HEK293T (cell line): ENCODE measurements at regions not wholly inside any gene's neighbourhood (a gene's known extent, or its start where the extent isn't known, plus 50 kb on each side); places are given as distances from the start of the nearest gene placed in this dataset.
A peak's percentile ranks its signal among the peaks of the same experiment; 100 is the strongest.

Experiments
- CTCF ChIA-PET: fragments of 350-600 bp; formaldehyde crosslinking; extraction: SDS; loops from one replicate; lab custom pipeline; 2021; ENCODE audit warnings: antibody characterized with exemption, inconsistent platforms; lab: Yijun Ruan, JAX
- POLR2A ChIA-PET: fragments of 350-600 bp; formaldehyde crosslinking; extraction: SDS; loops from one replicate; lab custom pipeline; 2020; ENCODE audit warnings: antibody characterized with exemption, inconsistent platforms; lab: Yijun Ruan, JAX
- DNase-seq: peaks from one replicate; pipeline ENCODE4 v3.0.0; 2012; ENCODE audit warnings: mixed read lengths; ENCODE audit errors: extremely low spot score
- ARNT ChIP-seq: fragments of 450-650 bp; IDR thresholded peaks from 2 replicates; pipeline ENCODE4 v1.6.1; 2017; ENCODE audit warnings: mild to moderate bottlenecking
- BHLHE40 ChIP-seq: fragments of 450-650 bp; IDR thresholded peaks from 2 replicates; pipeline ENCODE4 v1.6.1; 2016; ENCODE audit warnings: mild to moderate bottlenecking, moderate library complexity, borderline replicate concordance
- CTBP1 ChIP-seq: fragments of 450-650 bp; IDR thresholded peaks from 2 replicates; pipeline ENCODE4 v1.6.1; 2016; ENCODE audit warnings: borderline replicate concordance
- ELF4 ChIP-seq: fragments of 450-650 bp; IDR thresholded peaks from 2 replicates; pipeline ENCODE4 v1.6.1; 2017; ENCODE audit warnings: antibody characterized with exemption
- FOXA1 ChIP-seq: fragments of 450-650 bp; IDR thresholded peaks from 2 replicates; pipeline ENCODE4 v1.6.1; 2016; ENCODE audit warnings: mild to moderate bottlenecking
- FOXK2 ChIP-seq: fragments of 450-650 bp; IDR thresholded peaks from 2 replicates; pipeline ENCODE4 v1.6.1; 2016; ENCODE audit warnings: mild to moderate bottlenecking
- FOXM1 ChIP-seq: fragments of 450-650 bp; IDR thresholded peaks from 2 replicates; pipeline ENCODE4 v1.6.1; 2017; ENCODE audit warnings: mild to moderate bottlenecking, borderline replicate concordance
- HDGF ChIP-seq: fragments of 450-650 bp; IDR thresholded peaks from 2 replicates; pipeline ENCODE4 v1.6.1; 2017; ENCODE audit warnings: antibody characterized with exemption, borderline replicate concordance
- L3MBTL2 ChIP-seq: fragments of 450-650 bp; conservative IDR thresholded peaks from 2 replicates; pipeline ENCODE4 v1.6.1; 2016; ENCODE audit warnings: mild to moderate bottlenecking
- LEF1 ChIP-seq: fragments of 450-650 bp; IDR thresholded peaks from 2 replicates; pipeline ENCODE4 v1.6.1; 2017; ENCODE audit warnings: mild to moderate bottlenecking, borderline replicate concordance
- NFRKB ChIP-seq: fragments of 450-650 bp; IDR thresholded peaks from 2 replicates; pipeline ENCODE4 v1.6.1; 2016; ENCODE audit warnings: mild to moderate bottlenecking, moderate library complexity
- PKNOX1 ChIP-seq: fragments of 450-650 bp; IDR thresholded peaks from 2 replicates; pipeline ENCODE4 v1.6.1; 2016
- SP1 ChIP-seq: fragments of 450-650 bp; IDR thresholded peaks from 2 replicates; pipeline ENCODE4 v1.6.1; 2017
- SUZ12 ChIP-seq: fragments of 450-650 bp; IDR thresholded peaks from 2 replicates; pipeline ENCODE4 v1.6.1; 2016; ENCODE audit warnings: mild to moderate bottlenecking
- TARDBP ChIP-seq: fragments of 450-650 bp; IDR thresholded peaks from 2 replicates; pipeline ENCODE4 v1.6.1; 2016
- ZNF384 ChIP-seq: fragments of 450-650 bp; IDR thresholded peaks from 2 replicates; pipeline ENCODE4 v1.6.1; 2016

GRCh38 chr18:22026889-22027288 lies 142.5 kb upstream of the GATA6 start:
- no peak for DNase-seq
- TF ChIP-seq TARDBP (no peak), FOXK2 (no peak), ELF4 (no peak), NFRKB (no peak), SP1 (no peak), FOXA1 (no peak), L3MBTL2 (no peak), ZNF384 (no peak), PKNOX1 (no peak), ARNT (no peak), HDGF (no peak), SUZ12 (no peak), CTBP1 (no peak), LEF1 (no peak), FOXM1 (no peak), BHLHE40 (no peak)
- ChIA-PET POLR2A (no interaction called here), CTCF (no interaction called here)

GRCh38 chr18:22031611-22032010 lies 137.8 kb upstream of the GATA6 start:
- ChIA-PET CTCF (no interaction called here), POLR2A (no interaction called here)
- TF ChIP-seq LEF1 (no peak), ARNT (no peak), CTBP1 (no peak), FOXA1 (no peak), HDGF (no peak), SUZ12 (no peak), L3MBTL2 (no peak), TARDBP (no peak), BHLHE40 (no peak), NFRKB (no peak), ELF4 (no peak)
- DNase-seq = no peak

GRCh38 chr18:22032392-22032961 lies 136.9 kb upstream of the GATA6 start:
- TF ChIP-seq BHLHE40 = no peak
- TF ChIP-seq TARDBP = no peak
- peak; percentile 66 for TF ChIP-seq PKNOX1
- no peak for DNase-seq
- ChIA-PET POLR2A (no interaction called here), CTCF (interaction anchor here (0.6 kb wide), 1 partner anchor 201 kb away, joined by 5 read pairs; no protein-coding TSS in a partner anchor)

GRCh38 chr18:22033085-22033484 lies 136.3 kb upstream of the GATA6 start:
- DNase-seq = no peak
- ChIA-PET POLR2A (no interaction called here), CTCF (interaction anchor here (0.7 to 0.9 kb wide), 2 partner anchors 36 to 76 kb away, joined by 3 read pairs; no protein-coding TSS in a partner anchor)
- no peak for TF ChIP-seq SP1
- no peak for TF ChIP-seq PKNOX1
- no peak for TF ChIP-seq NFRKB
- no peak for TF ChIP-seq HDGF
- TF ChIP-seq ZNF384 = no peak
- TF ChIP-seq LEF1 = no peak
- no peak for TF ChIP-seq CTBP1
- TF ChIP-seq L3MBTL2 = no peak
- no peak for TF ChIP-seq SUZ12
- no peak for TF ChIP-seq FOXA1
- TF ChIP-seq ARNT = no peak
- no peak for TF ChIP-seq BHLHE40
- TF ChIP-seq FOXM1 = no peak
- TF ChIP-seq ELF4 = no peak
- no peak for TF ChIP-seq FOXK2
- TF ChIP-seq TARDBP = no peak

- CTCF ChIA-PET = no interaction called here
- TF ChIP-seq HDGF = no peak
- no peak for TF ChIP-seq SUZ12
- TF ChIP-seq FOXM1 = no peak
- TF ChIP-seq ZNF384 = no peak
- TF ChIP-seq FOXK2 = no peak
- TF ChIP-seq PKNOX1 = peak; percentile 33; the same call in 1 of the 2 replicates
- POLR2A ChIA-PET = no interaction called here
- DNase-seq = no peak
Measured at GRCh38 chr18:22034276-22034675, 135.1 kb upstream of the GATA6 start.

- CTCF ChIA-PET = no interaction called here
- DNase-seq = no peak
- no peak for TF ChIP-seq LEF1
- no peak for TF ChIP-seq ELF4
- POLR2A ChIA-PET = no interaction called here
Measured at GRCh38 chr18:22040533-22040932, 128.9 kb upstream of the GATA6 start.
